H1 (cell line): ENCODE measurements at regions not wholly inside any gene's neighbourhood (a gene's known extent, or its start where the extent isn't known, plus 50 kb on each side); places are given as distances from the start of the nearest gene placed in this dataset.

ENCODE experiments used
- CBX5 ChIP-seq: fragments of 300-800, 300-1000 bp; sonication (generic); IDR thresholded peaks from 2 replicates; pipeline ENCODE4 v1.7.1; 2016; ENCODE audit warnings: antibody characterized with exemption, low read length, low read depth
- CBX8 ChIP-seq: fragments of 300-800, 300-1000 bp; sonication (generic); IDR thresholded peaks from 2 replicates; pipeline ENCODE4 v1.7.1; 2016; ENCODE audit warnings: low read depth, low read length, borderline replicate concordance
- EZH2 ChIP-seq: fragments of 200-600 bp; sonication (generic); IDR thresholded peaks from 2 replicates; pipeline ENCODE4 v1.7.1; 2012; ENCODE audit warnings: low read depth, mild to moderate bottlenecking, moderate library complexity, low read length, inconsistent platforms; ENCODE audit not compliant: severe bottlenecking
- MAFK ChIP-seq: IDR thresholded peaks from 2 replicates; pipeline ENCODE4 v1.6.1; 2012; ENCODE audit warnings: low read depth, mild to moderate bottlenecking, improper control_type of control experiment, low read length
- POLR2A ChIP-seq, 2 experiments: IDR thresholded peaks; 1 replicate in 1 of 2; 2 replicates in 1 of 2; pipeline ENCODE4 v1.6.1; 2011; ENCODE audit warnings: low read depth in 2 of 2, low read length in 2 of 2, mild to moderate bottlenecking in 2 of 2; ENCODE audit errors: control extremely low read depth in 1 of 2
- RAD21 ChIP-seq, 2 experiments: IDR thresholded peaks in 1 of 2; conservative IDR thresholded peaks in 1 of 2; 2 replicates each; pipeline ENCODE4 v1.6.1; 2011; ENCODE audit warnings: low read depth in 2 of 2, low read length in 2 of 2, improper control_type of control experiment in 1 of 2, inconsistent platforms in 1 of 2, mild to moderate bottlenecking in 1 of 2, moderate library complexity in 1 of 2
- RFX5 ChIP-seq: IDR thresholded peaks from 2 replicates; pipeline ENCODE4 v1.6.1; 2011; ENCODE audit warnings: low read depth, low read length, improper control_type of control experiment, borderline replicate concordance
- TF ChIP-seq, protein P1 (sequence below), 3 experiments: IDR thresholded peaks; 1 replicate in 2 of 3; 2 replicates in 1 of 3; pipeline versions ENCODE4 v1.5.1 to v1.6.1; 2011; ENCODE audit warnings: low read length in 3 of 3, mild to moderate bottlenecking in 3 of 3, inconsistent platforms in 2 of 3, low read depth in 1 of 3, moderate library complexity in 1 of 3; ENCODE audit not compliant: insufficient read depth in 1 of 3; ENCODE audit errors: control extremely low read depth in 1 of 3
- TF ChIP-seq, protein P2 (sequence below): IDR thresholded peaks from 2 replicates; pipeline ENCODE4 v1.6.1; 2012; ENCODE audit warnings: low read length, inconsistent platforms
- TF ChIP-seq, protein P3 (sequence below): fragments of 300-600 bp; sonication (generic); IDR thresholded peaks from 2 replicates; pipeline ENCODE4 v1.7.1; 2012; ENCODE audit warnings: low read length, moderate library complexity, mild to moderate bottlenecking, inconsistent platforms; ENCODE audit not compliant: insufficient replicate concordance
- TF ChIP-seq, protein P4 (sequence below): IDR thresholded peaks from 2 replicates; pipeline ENCODE4 v1.6.1; 2012; ENCODE audit warnings: inconsistent platforms

DNA sequence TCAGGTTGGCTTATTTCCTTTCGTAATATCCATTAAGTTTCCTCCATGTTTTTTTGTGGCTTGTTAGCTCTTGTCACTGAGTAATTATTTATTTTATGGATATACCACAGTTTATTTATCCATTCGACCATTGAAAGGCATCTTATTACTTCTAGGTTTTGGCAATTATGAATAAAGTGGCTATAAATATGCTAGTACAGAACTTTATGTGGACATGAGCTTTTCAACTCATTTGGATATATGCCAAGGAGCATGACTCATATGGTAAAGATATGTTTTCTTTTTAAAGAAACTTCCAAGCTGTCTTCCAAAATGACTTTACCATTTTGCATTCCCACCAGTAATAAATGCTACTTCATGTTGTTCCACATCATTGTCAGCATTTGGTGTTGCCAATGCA lies 803.6 kb downstream of the GLUD2 start:
- TF ChIP-seq, protein P1, sequence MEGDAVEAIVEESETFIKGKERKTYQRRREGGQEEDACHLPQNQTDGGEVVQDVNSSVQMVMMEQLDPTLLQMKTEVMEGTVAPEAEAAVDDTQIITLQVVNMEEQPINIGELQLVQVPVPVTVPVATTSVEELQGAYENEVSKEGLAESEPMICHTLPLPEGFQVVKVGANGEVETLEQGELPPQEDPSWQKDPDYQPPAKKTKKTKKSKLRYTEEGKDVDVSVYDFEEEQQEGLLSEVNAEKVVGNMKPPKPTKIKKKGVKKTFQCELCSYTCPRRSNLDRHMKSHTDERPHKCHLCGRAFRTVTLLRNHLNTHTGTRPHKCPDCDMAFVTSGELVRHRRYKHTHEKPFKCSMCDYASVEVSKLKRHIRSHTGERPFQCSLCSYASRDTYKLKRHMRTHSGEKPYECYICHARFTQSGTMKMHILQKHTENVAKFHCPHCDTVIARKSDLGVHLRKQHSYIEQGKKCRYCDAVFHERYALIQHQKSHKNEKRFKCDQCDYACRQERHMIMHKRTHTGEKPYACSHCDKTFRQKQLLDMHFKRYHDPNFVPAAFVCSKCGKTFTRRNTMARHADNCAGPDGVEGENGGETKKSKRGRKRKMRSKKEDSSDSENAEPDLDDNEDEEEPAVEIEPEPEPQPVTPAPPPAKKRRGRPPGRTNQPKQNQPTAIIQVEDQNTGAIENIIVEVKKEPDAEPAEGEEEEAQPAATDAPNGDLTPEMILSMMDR (IDR thresholded peaks at IDR 0.05; ENCODE audit: control extremely low read depth in 1 of 3, insufficient read depth in 1 of 3, low read depth in 1 of 3, low read length in 3 of 3) = no peak
- TF ChIP-seq RFX5 = no peak
- TF ChIP-seq, protein P2, sequence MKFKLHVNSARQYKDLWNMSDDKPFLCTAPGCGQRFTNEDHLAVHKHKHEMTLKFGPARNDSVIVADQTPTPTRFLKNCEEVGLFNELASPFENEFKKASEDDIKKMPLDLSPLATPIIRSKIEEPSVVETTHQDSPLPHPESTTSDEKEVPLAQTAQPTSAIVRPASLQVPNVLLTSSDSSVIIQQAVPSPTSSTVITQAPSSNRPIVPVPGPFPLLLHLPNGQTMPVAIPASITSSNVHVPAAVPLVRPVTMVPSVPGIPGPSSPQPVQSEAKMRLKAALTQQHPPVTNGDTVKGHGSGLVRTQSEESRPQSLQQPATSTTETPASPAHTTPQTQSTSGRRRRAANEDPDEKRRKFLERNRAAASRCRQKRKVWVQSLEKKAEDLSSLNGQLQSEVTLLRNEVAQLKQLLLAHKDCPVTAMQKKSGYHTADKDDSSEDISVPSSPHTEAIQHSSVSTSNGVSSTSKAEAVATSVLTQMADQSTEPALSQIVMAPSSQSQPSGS = no peak
- no peak for TF ChIP-seq MAFK
- TF ChIP-seq, protein P3, sequence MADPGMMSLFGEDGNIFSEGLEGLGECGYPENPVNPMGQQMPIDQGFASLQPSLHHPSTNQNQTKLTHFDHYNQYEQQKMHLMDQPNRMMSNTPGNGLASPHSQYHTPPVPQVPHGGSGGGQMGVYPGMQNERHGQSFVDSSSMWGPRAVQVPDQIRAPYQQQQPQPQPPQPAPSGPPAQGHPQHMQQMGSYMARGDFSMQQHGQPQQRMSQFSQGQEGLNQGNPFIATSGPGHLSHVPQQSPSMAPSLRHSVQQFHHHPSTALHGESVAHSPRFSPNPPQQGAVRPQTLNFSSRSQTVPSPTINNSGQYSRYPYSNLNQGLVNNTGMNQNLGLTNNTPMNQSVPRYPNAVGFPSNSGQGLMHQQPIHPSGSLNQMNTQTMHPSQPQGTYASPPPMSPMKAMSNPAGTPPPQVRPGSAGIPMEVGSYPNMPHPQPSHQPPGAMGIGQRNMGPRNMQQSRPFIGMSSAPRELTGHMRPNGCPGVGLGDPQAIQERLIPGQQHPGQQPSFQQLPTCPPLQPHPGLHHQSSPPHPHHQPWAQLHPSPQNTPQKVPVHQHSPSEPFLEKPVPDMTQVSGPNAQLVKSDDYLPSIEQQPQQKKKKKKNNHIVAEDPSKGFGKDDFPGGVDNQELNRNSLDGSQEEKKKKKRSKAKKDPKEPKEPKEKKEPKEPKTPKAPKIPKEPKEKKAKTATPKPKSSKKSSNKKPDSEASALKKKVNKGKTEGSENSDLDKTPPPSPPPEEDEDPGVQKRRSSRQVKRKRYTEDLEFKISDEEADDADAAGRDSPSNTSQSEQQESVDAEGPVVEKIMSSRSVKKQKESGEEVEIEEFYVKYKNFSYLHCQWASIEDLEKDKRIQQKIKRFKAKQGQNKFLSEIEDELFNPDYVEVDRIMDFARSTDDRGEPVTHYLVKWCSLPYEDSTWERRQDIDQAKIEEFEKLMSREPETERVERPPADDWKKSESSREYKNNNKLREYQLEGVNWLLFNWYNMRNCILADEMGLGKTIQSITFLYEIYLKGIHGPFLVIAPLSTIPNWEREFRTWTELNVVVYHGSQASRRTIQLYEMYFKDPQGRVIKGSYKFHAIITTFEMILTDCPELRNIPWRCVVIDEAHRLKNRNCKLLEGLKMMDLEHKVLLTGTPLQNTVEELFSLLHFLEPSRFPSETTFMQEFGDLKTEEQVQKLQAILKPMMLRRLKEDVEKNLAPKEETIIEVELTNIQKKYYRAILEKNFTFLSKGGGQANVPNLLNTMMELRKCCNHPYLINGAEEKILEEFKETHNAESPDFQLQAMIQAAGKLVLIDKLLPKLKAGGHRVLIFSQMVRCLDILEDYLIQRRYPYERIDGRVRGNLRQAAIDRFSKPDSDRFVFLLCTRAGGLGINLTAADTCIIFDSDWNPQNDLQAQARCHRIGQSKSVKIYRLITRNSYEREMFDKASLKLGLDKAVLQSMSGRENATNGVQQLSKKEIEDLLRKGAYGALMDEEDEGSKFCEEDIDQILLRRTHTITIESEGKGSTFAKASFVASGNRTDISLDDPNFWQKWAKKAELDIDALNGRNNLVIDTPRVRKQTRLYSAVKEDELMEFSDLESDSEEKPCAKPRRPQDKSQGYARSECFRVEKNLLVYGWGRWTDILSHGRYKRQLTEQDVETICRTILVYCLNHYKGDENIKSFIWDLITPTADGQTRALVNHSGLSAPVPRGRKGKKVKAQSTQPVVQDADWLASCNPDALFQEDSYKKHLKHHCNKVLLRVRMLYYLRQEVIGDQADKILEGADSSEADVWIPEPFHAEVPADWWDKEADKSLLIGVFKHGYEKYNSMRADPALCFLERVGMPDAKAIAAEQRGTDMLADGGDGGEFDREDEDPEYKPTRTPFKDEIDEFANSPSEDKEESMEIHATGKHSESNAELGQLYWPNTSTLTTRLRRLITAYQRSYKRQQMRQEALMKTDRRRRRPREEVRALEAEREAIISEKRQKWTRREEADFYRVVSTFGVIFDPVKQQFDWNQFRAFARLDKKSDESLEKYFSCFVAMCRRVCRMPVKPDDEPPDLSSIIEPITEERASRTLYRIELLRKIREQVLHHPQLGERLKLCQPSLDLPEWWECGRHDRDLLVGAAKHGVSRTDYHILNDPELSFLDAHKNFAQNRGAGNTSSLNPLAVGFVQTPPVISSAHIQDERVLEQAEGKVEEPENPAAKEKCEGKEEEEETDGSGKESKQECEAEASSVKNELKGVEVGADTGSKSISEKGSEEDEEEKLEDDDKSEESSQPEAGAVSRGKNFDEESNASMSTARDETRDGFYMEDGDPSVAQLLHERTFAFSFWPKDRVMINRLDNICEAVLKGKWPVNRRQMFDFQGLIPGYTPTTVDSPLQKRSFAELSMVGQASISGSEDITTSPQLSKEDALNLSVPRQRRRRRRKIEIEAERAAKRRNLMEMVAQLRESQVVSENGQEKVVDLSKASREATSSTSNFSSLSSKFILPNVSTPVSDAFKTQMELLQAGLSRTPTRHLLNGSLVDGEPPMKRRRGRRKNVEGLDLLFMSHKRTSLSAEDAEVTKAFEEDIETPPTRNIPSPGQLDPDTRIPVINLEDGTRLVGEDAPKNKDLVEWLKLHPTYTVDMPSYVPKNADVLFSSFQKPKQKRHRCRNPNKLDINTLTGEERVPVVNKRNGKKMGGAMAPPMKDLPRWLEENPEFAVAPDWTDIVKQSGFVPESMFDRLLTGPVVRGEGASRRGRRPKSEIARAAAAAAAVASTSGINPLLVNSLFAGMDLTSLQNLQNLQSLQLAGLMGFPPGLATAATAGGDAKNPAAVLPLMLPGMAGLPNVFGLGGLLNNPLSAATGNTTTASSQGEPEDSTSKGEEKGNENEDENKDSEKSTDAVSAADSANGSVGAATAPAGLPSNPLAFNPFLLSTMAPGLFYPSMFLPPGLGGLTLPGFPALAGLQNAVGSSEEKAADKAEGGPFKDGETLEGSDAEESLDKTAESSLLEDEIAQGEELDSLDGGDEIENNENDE = no peak
- TF ChIP-seq POLR2A (IDR thresholded peaks at IDR 0.05; ENCODE audit: control extremely low read depth in 1 of 2, low read depth in 2 of 2, low read length in 2 of 2) = no peak
- no peak for TF ChIP-seq RAD21 (IDR thresholded peaks at IDR 0.05 in 1 of 2, conservative IDR thresholded peaks at IDR 0.05 in 1 of 2; ENCODE audit: low read depth in 2 of 2, low read length in 2 of 2)
- TF ChIP-seq, protein P4, sequence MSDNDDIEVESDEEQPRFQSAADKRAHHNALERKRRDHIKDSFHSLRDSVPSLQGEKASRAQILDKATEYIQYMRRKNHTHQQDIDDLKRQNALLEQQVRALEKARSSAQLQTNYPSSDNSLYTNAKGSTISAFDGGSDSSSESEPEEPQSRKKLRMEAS = no peak
- no peak for TF ChIP-seq CBX5
- no peak for TF ChIP-seq EZH2
- TF ChIP-seq CBX8 = no peak
